GM12874 (cell line): ENCODE measurements at regions not wholly inside any gene's neighbourhood (a gene's known extent, or its start where the extent isn't known, plus 50 kb on each side); places are given as distances from the start of the nearest gene placed in this dataset.

Source experiments
- CTCF ChIP-seq: IDR thresholded peaks from 2 replicates; pipeline ENCODE4 v1.5.1; 2011; ENCODE audit warnings: low read depth, mild to moderate bottlenecking, control low read depth, low read length, moderate library complexity; ENCODE audit not compliant: insufficient read depth

- no peak for TF ChIP-seq CTCF
Observed at GRCh38 chr6:9514146-9514545, 900.7 kb downstream of the TFAP2A start.

- TF ChIP-seq CTCF = no peak
Observed at GRCh38 chr6:9511157-9511556, 903.7 kb downstream of the TFAP2A start.

GRCh38 chr6:9507136-9507895 is 907.6 kb downstream of the TFAP2A start:
- no peak for TF ChIP-seq CTCF

- TF ChIP-seq CTCF = no peak
Observed at GRCh38 chr6:9504191-9504590, 910.7 kb downstream of the TFAP2A start.

- TF ChIP-seq CTCF = no peak
Observed at GRCh38 chr6:9503111-9503761, 911.6 kb downstream of the TFAP2A start.

GRCh38 chr6:9499709-9500108 is 915.2 kb downstream of the TFAP2A start:
- no peak for TF ChIP-seq CTCF

GRCh38 chr6:9496837-9497236 is 918.0 kb downstream of the TFAP2A start:
- no peak for TF ChIP-seq CTCF
